ENCODE measurements at regions not wholly inside any gene's neighbourhood (a gene's known extent, or its start where the extent isn't known, plus 50 kb on each side); places are given as distances from the start of the nearest gene placed in this dataset.

- no peaks in the 10 kb centered on the region for H3K36me3 Mint-ChIP-seq (ENCODE audit: low read depth)
- no peak overlapping the region for H3K27ac Mint-ChIP-seq (ENCODE audit: unreplicated experiment)
- TF ChIP-seq CTCF (conservative IDR thresholded peaks at IDR 0.05): no peak
- no peak for DNase-seq (ENCODE audit: low read depth, low spot score)
- H3K4me3 Mint-ChIP-seq: no peak overlapping the region
- no peaks in the 10 kb centered on the region for H3K4me1 Mint-ChIP-seq
- peaks cover 3% of the 10 kb centered on the region for H3K9me3 Mint-ChIP-seq
- H3K27me3 Mint-ChIP-seq (ENCODE audit: low read depth): no peaks in the 10 kb centered on the region
These were observed 250.6 kb upstream of the NR5A2 start for GRCh38 chr1:199776768-199777497.

GRCh38 chr1:199778324-199778955, 249.1 kb upstream of the NR5A2 start:
- TF ChIP-seq CTCF (conservative IDR thresholded peaks at IDR 0.05): no peak
- Mint-ChIP-seq H3K36me3 (ENCODE audit: low read depth) (no peaks in the 10 kb centered on the region), H3K4me1 (no peaks in the 10 kb centered on the region), H3K27me3 (ENCODE audit: low read depth) (no peaks in the 10 kb centered on the region), H3K9me3 (no peaks in the 10 kb centered on the region), H3K27ac (ENCODE audit: unreplicated experiment) (no peak overlapping the region), H3K4me3 (no peak overlapping the region)
- DNase-seq (ENCODE audit: low read depth, low spot score): no peak

DNA sequence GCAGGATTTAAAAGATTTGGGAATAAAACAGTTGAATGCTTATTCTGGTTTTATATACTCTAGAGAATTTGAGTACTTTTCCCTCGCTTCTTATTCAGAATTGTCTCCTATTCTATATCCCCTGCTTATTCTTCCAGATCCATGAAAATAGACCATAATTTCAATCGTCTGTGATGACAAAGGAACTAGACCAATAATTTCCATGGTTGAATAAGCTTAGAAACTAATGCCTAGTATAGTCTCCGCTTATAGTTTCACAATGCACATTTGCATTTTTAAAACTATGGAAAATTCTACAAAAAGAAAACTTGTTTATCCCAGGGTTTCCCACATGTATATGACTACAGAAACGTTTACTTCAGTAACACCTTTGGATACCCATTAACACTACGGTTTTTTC, 247.4 kb upstream of the NR5A2 start:
- Mint-ChIP-seq H3K9me3 (no peaks in the 10 kb centered on the region), H3K27ac (ENCODE audit: unreplicated experiment) (no peak overlapping the region), H3K36me3 (ENCODE audit: low read depth) (no peaks in the 10 kb centered on the region), H3K27me3 (ENCODE audit: low read depth) (no peaks in the 10 kb centered on the region), H3K4me3 (no peak overlapping the region), H3K4me1 (no peaks in the 10 kb centered on the region)
- DNase-seq (ENCODE audit: low read depth, low spot score): no peak
- TF ChIP-seq CTCF (conservative IDR thresholded peaks at IDR 0.05): no peak

GRCh38 chr1:199780948-199781670, 246.4 kb upstream of the NR5A2 start:
- Mint-ChIP-seq H3K9me3 (no peaks in the 10 kb centered on the region), H3K36me3 (ENCODE audit: low read depth) (no peaks in the 10 kb centered on the region), H3K27me3 (ENCODE audit: low read depth) (no peaks in the 10 kb centered on the region), H3K4me3 (no peak overlapping the region), H3K4me1 (no peaks in the 10 kb centered on the region), H3K27ac (ENCODE audit: unreplicated experiment) (no peak overlapping the region)
- DNase-seq (ENCODE audit: low read depth, low spot score): no peak
- no peak for TF ChIP-seq CTCF (conservative IDR thresholded peaks at IDR 0.05)

GRCh38 chr1:199784138-199784895, 243.2 kb upstream of the NR5A2 start:
- TF ChIP-seq CTCF (conservative IDR thresholded peaks at IDR 0.05): no peak
- H3K36me3 Mint-ChIP-seq (ENCODE audit: low read depth): no peaks in the 10 kb centered on the region
- no peak overlapping the region for H3K4me3 Mint-ChIP-seq
- no peaks in the 10 kb centered on the region for H3K4me1 Mint-ChIP-seq
- H3K27ac Mint-ChIP-seq (ENCODE audit: unreplicated experiment): no peak overlapping the region
- no peak for DNase-seq (ENCODE audit: low read depth, low spot score)
- H3K9me3 Mint-ChIP-seq: no peaks in the 10 kb centered on the region
- H3K27me3 Mint-ChIP-seq (ENCODE audit: low read depth): no peaks in the 10 kb centered on the region

Measured in neural crest cell (in vitro differentiated cells).